Suprapubic skin (tissue), 4 donors: ENCODE measurements at regions not wholly inside any gene's neighbourhood (a gene's known extent, or its start where the extent isn't known, plus 50 kb on each side); places are given as distances from the start of the nearest gene placed in this dataset.

Experiments
- DNase-seq, 2 donors: peaks; one replicate each; pipeline ENCODE4 v3.0.0-alpha.2; 2019; ENCODE audit warnings: low spot score in 2 of 2
- H3K27ac ChIP-seq: fragments of 200-600 bp; sonication (generic); one replicate; pipeline ENCODE4 v1.5.1; 2019
- H3K27me3 ChIP-seq: fragments of 200-600 bp; sonication (generic); one replicate; pipeline ENCODE4 v1.5.1; 2019
- H3K36me3 ChIP-seq: fragments of 200-600 bp; sonication (generic); one replicate; pipeline ENCODE4 v1.5.1; 2019
- H3K4me1 ChIP-seq: fragments of 200-600 bp; sonication (generic); one replicate; pipeline ENCODE4 v1.5.1; 2019
- H3K4me3 ChIP-seq: fragments of 200-600 bp; sonication (generic); one replicate; pipeline ENCODE4 v1.5.1; 2019; ENCODE audit warnings: mild to moderate bottlenecking
- H3K9me3 ChIP-seq: fragments of 200-600 bp; sonication (generic); one replicate; pipeline ENCODE4 v1.5.1; 2019
- EP300 ChIP-seq: sonication (generic); formaldehyde crosslinking; IDR thresholded peaks from one replicate; pipeline ENCODE4 v1.6.1; 2017; ENCODE audit warnings: antibody characterized with exemption
- POLR2A ChIP-seq, 2 donors: fragments of 450-650 bp; IDR thresholded peaks; one replicate each; pipeline ENCODE4 v1.6.1; 2017; ENCODE audit warnings: antibody characterized with exemption in 2 of 2, mild to moderate bottlenecking in 2 of 2, moderate library complexity in 2 of 2
- POLR2AphosphoS5 ChIP-seq, 3 donors: sonication (generic); formaldehyde crosslinking; IDR thresholded peaks; one replicate each; pipeline ENCODE4 v1.6.1; 2017; ENCODE audit warnings: antibody characterized with exemption in 3 of 3
- WGBS: methylation state at CpG from one replicate; pipeline ENCODE4 v1.1.5; 2018; 5-methylcytosine and 5-hydroxymethylcytosine counted together
- TF ChIP-seq, protein P1 (sequence below), 2 donors: fragments of 200-600 bp in 1 of 2; fragments of 450-650 bp in 1 of 2; sonication (generic) in 1 of 2; IDR thresholded peaks; one replicate each; pipeline ENCODE4 v1.5.1; 2016 to 2019; ENCODE audit warnings: antibody characterized with exemption in 2 of 2, mild to moderate bottlenecking in 1 of 2, moderate library complexity in 1 of 2

DNA sequence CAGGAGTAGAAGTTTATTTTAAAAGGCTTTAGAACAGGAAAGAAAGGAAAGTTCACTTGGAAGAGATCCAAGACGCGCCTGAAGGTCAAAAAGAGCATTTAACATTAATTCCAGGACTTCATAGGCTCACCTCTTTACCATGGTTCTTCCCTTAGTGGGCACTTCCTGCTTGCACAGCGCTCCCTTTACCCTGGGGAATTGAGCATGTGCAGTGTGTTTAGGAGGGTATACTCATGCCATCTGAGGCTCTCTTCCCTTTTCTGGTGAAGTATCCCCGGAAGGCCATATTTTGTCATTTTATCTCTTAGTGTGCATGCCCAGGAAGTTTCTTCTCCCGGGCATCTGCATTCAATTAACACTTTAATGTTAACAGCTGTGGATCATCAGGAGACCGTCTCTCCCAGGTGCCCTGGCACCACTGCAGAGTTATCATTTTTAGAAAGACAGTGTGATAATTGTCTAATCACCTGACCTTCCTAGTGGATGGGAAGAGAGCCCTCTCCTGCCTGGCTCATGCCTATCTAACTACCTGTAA lies 66.1 kb upstream of the ABCC4 start:
- no peaks in the 10 kb centered on the region for H3K36me3 ChIP-seq
- H3K4me3 ChIP-seq: no peak overlapping the region
- H3K27me3 ChIP-seq: no peaks in the 10 kb centered on the region
- TF ChIP-seq, protein P1, sequence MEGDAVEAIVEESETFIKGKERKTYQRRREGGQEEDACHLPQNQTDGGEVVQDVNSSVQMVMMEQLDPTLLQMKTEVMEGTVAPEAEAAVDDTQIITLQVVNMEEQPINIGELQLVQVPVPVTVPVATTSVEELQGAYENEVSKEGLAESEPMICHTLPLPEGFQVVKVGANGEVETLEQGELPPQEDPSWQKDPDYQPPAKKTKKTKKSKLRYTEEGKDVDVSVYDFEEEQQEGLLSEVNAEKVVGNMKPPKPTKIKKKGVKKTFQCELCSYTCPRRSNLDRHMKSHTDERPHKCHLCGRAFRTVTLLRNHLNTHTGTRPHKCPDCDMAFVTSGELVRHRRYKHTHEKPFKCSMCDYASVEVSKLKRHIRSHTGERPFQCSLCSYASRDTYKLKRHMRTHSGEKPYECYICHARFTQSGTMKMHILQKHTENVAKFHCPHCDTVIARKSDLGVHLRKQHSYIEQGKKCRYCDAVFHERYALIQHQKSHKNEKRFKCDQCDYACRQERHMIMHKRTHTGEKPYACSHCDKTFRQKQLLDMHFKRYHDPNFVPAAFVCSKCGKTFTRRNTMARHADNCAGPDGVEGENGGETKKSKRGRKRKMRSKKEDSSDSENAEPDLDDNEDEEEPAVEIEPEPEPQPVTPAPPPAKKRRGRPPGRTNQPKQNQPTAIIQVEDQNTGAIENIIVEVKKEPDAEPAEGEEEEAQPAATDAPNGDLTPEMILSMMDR (IDR thresholded peaks at IDR 0.05): no peak
- TF ChIP-seq POLR2AphosphoS5 (IDR thresholded peaks at IDR 0.05) (no peak), EP300 (no peak), POLR2A (IDR thresholded peaks at IDR 0.05) (no peak)
- no peaks in the 10 kb centered on the region for H3K9me3 ChIP-seq
- no peak for DNase-seq
- no peak overlapping the region for H3K27ac ChIP-seq
- H3K4me1 ChIP-seq: no peaks in the 10 kb centered on the region
- 54% methylated on average over 6 of the region's 6 CpGs for WGBS

DNA sequence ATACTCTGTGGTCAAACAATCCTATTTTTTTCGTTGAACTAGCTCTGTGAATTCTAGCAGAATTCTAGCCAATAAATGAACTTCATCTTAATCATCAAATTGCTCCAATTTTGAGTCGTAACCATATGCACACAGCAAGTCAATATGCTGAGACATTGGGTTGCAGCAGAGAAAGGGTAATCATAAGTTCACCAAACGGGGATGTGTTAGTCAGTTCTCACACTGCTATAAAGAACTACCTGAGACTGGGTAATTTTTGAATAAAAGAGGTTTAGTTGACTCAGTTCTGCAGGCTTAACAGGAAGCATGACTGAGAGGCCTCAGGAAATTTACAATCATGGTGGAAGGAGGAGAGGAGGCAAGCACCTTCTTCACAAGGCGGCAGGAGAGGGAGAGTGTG lies 67.7 kb upstream of the ABCC4 start:
- H3K4me1 ChIP-seq: no peaks in the 10 kb centered on the region
- H3K27me3 ChIP-seq: no peaks in the 10 kb centered on the region
- H3K36me3 ChIP-seq: no peaks in the 10 kb centered on the region
- no peak for DNase-seq
- TF ChIP-seq, protein P1 (IDR thresholded peaks at IDR 0.05): no peak
- TF ChIP-seq EP300 (no peak), POLR2AphosphoS5 (IDR thresholded peaks at IDR 0.05) (no peak), POLR2A (IDR thresholded peaks at IDR 0.05) (no peak)
- H3K4me3 ChIP-seq: no peak overlapping the region
- 82% methylated on average over 4 of the region's 4 CpGs for WGBS
- no peak overlapping the region for H3K27ac ChIP-seq
- no peaks in the 10 kb centered on the region for H3K9me3 ChIP-seq

- no peak overlapping the region for H3K4me3 ChIP-seq
- peaks cover 4% of the 10 kb centered on the region for H3K27me3 ChIP-seq
- no peak for DNase-seq
- peaks cover 7% of the 10 kb centered on the region for H3K4me1 ChIP-seq
- no peaks in the 10 kb centered on the region for H3K36me3 ChIP-seq
- H3K27ac ChIP-seq: no peak overlapping the region
- no peaks in the 10 kb centered on the region for H3K9me3 ChIP-seq
- 0% methylated on average over 1 of the region's 1 CpG for WGBS
- TF ChIP-seq EP300: no peak
Measured at GRCh38 chr13:95375706-95376105, 74.5 kb upstream of the ABCC4 start.

DNA sequence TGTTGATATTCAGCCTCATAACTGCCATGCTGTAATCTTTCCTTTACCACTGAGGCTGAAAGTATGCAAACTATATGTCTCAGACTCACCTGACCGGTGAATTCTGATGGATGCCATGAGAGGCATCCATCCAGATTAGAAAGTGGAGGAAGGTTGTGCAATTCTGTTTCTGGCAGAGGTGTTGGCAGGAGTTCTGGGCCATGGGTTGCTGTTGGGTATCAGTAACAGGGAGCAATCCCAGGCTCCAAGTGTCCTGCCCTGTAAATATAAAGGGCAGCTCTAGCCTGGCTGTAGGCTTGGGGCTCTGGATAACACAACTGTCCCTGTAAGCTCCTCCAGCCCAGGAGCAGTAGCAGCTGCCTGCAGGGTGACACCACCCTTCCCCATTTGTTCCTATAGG lies 77.4 kb upstream of the ABCC4 start:
- Histone ChIP-seq H3K4me3 (no peak overlapping the region), H3K27ac (no peak overlapping the region), H3K4me1 (peaks cover 11% of the 10 kb centered on the region), H3K27me3 (peaks cover 4% of the 10 kb centered on the region), H3K9me3 (no peaks in the 10 kb centered on the region), H3K36me3 (no peaks in the 10 kb centered on the region)
- 76% methylated on average over 1 of the region's 1 CpG for WGBS
- DNase-seq: no peak
- TF ChIP-seq POLR2A (IDR thresholded peaks at IDR 0.05) (no peak), POLR2AphosphoS5 (IDR thresholded peaks at IDR 0.05) (no peak), EP300 (no peak)
- TF ChIP-seq, protein P1 (IDR thresholded peaks at IDR 0.05): no peak

GRCh38 chr13:95380468-95381211 lies 79.4 kb upstream of the ABCC4 start:
- Histone ChIP-seq H3K4me1 (peaks cover 11% of the 10 kb centered on the region), H3K27me3 (peaks cover 4% of the 10 kb centered on the region), H3K4me3 (no peak overlapping the region), H3K9me3 (no peaks in the 10 kb centered on the region), H3K36me3 (no peaks in the 10 kb centered on the region), H3K27ac (no peak overlapping the region)
- DNase-seq: peak in 1 of 2 donors; percentile 78
- TF ChIP-seq, protein P1 (IDR thresholded peaks at IDR 0.05): peak; percentile 42 to 77
- TF ChIP-seq POLR2A (IDR thresholded peaks at IDR 0.05): no peak
- WGBS: 9% methylated on average over 14 of the region's 14 CpGs

DNA sequence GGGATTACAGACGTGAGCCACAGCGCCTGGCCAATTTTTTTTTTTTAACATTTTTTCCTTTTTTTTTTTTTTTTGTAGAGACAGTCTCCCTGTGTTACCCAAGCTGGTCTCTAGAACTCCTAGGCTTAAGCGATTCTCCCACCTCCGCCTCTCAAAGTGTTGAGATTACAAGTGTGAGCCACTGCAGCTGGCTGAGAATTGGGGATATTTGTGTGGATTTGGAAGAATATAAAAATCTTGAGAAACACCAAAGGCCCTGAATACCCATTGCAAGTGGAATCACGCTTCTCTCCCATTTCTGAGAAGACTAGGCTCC lies 79.9 kb upstream of the ABCC4 start:
- H3K4me1 ChIP-seq: peaks cover 13% of the 10 kb centered on the region
- DNase-seq: no peak
- H3K9me3 ChIP-seq: no peaks in the 10 kb centered on the region
- no peaks in the 10 kb centered on the region for H3K36me3 ChIP-seq
- 52% methylated on average over 5 of the region's 5 CpGs for WGBS
- no peak overlapping the region for H3K4me3 ChIP-seq
- H3K27me3 ChIP-seq: peaks cover 4% of the 10 kb centered on the region
- H3K27ac ChIP-seq: no peak overlapping the region
- TF ChIP-seq POLR2A (IDR thresholded peaks at IDR 0.05) (no peak), POLR2AphosphoS5 (IDR thresholded peaks at IDR 0.05) (no peak), EP300 (no peak)
- TF ChIP-seq, protein P1 (IDR thresholded peaks at IDR 0.05): no peak
